Left lung (tissue), 4 donors: ENCODE measurements at regions not wholly inside any gene's neighbourhood (a gene's known extent, or its start where the extent isn't known, plus 50 kb on each side); places are given as distances from the start of the nearest gene placed in this dataset.
"Not testable (repeated sequence)": the region's sequence is repeated elsewhere in the genome, so short reads cannot be mapped to it uniquely, and the experiment has no call there.

Source experiments
- ATAC-seq: fragments of 200-7000 bp; cut with Tn5 transposase; one replicate; pipeline ENCODE4 v1.9.1; 2020; ENCODE audit warnings: moderate library complexity
- DNase-seq, 4 donors: peaks; one replicate each; pipeline ENCODE4 v3.0.0-alpha.2; 2013 to 2020
- H3K27ac ChIP-seq, 2 donors: fragments of 200-600 bp; sonication (generic) in 1 of 2; one replicate each; pipeline versions ENCODE4 v1.5.0 to v1.8.0; 2020 to 2021
- H3K27me3 ChIP-seq, 2 donors: fragments of 200-600 bp; sonication (generic) in 1 of 2; one replicate each; pipeline versions ENCODE4 v1.5.0 to v1.8.0; 2020 to 2021
- H3K36me3 ChIP-seq, 2 donors: fragments of 200-600 bp; sonication (generic) in 1 of 2; one replicate each; pipeline versions ENCODE4 v1.5.0 to v1.8.0; 2020 to 2021
- H3K4me1 ChIP-seq, 2 donors: fragments of 200-600 bp; one replicate each; pipeline ENCODE4 v1.8.0; 2021
- H3K4me3 ChIP-seq, 2 donors: fragments of 200-600 bp; sonication (generic) in 1 of 2; one replicate each; pipeline versions ENCODE4 v1.5.0 to v1.8.0; 2020 to 2021; ENCODE audit warnings: mild to moderate bottlenecking in 1 of 2
- H3K9me3 ChIP-seq, 2 donors: fragments of 200-600 bp; sonication (generic) in 1 of 2; one replicate each; pipeline versions ENCODE4 v1.5.0 to v1.8.0; 2020 to 2021
- CTCF ChIP-seq, 2 donors: fragments of 200-600 bp; sonication (generic) in 1 of 2; IDR thresholded peaks; one replicate each; pipeline versions ENCODE4 v1.5.0 to v1.8.0; 2021; ENCODE audit warnings: antibody characterized with exemption in 2 of 2
- intact Hi-C, 2 donors: fragments of 100-400 bp; cut with DNase I; formaldehyde crosslinking; loops; one replicate each; pipeline versions ENCODE4 v1.11.2 to v1.14.2; 2022
- donor health status: DM: no; HTN: yes; CAD: no.
- donor health status: DM: no; HTN: no; CAD: no.

- Histone ChIP-seq H3K4me3 (no peak overlapping the region), H3K9me3 (peaks cover 0 to 24% of the 10 kb centered on the region in 2 donors), H3K4me1 (no peaks in the 10 kb centered on the region), H3K27me3 (no peaks in the 10 kb centered on the region), H3K36me3 (no peaks in the 10 kb centered on the region), H3K27ac (no peak overlapping the region)
- intact Hi-C loops: no loop called here
- DNase-seq: no peak
- no peak for TF ChIP-seq CTCF (IDR thresholded peaks at IDR 0.05)
- no peak for ATAC-seq
Observed at GRCh38 chr5:114719268-114719667, 357.4 kb downstream of the KCNN2 start.

GRCh38 chr5:114716955-114717354 lies 355.1 kb downstream of the KCNN2 start:
- ATAC-seq (no peak), DNase-seq (no peak)
- Histone ChIP-seq H3K9me3 (peaks cover 0 to 24% of the 10 kb centered on the region in 2 donors), H3K27me3 (no peaks in the 10 kb centered on the region), H3K36me3 (no peaks in the 10 kb centered on the region), H3K4me3 (no peak overlapping the region), H3K27ac (no peak overlapping the region), H3K4me1 (no peaks in the 10 kb centered on the region)
- intact Hi-C loops: no loop called here
- TF ChIP-seq CTCF (IDR thresholded peaks at IDR 0.05): no peak

GRCh38 chr5:114704225-114704893 lies 342.5 kb downstream of the KCNN2 start:
- H3K9me3 ChIP-seq, ATAC-seq, H3K4me1 ChIP-seq, H3K36me3 ChIP-seq, H3K27ac ChIP-seq, H3K4me3 ChIP-seq, H3K27me3 ChIP-seq, intact Hi-C loops: not testable (repeated sequence)
- DNase-seq: peak in 1 of 4 donors; percentile 66

- Histone ChIP-seq H3K36me3 (no peaks in the 10 kb centered on the region), H3K27me3 (no peaks in the 10 kb centered on the region), H3K4me3 (no peak overlapping the region), H3K4me1 (no peaks in the 10 kb centered on the region), H3K27ac (no peak overlapping the region), H3K9me3 (peaks cover 0 to 2% of the 10 kb centered on the region in 2 donors)
- DNase-seq: no peak
- ATAC-seq: no peak
- intact Hi-C loops: no loop called here
- TF ChIP-seq CTCF (IDR thresholded peaks at IDR 0.05): no peak
Observed at GRCh38 chr5:114702731-114703130, 340.9 kb downstream of the KCNN2 start.

GRCh38 chr5:114702136-114702535 lies 340.3 kb downstream of the KCNN2 start:
- Histone ChIP-seq H3K27ac (no peak overlapping the region), H3K4me1 (no peaks in the 10 kb centered on the region), H3K27me3 (no peaks in the 10 kb centered on the region), H3K36me3 (no peaks in the 10 kb centered on the region), H3K9me3 (peaks cover 0 to 2% of the 10 kb centered on the region in 2 donors), H3K4me3 (no peak overlapping the region)
- no peak for DNase-seq
- ATAC-seq: no peak
- intact Hi-C loops: no loop called here
- TF ChIP-seq CTCF (IDR thresholded peaks at IDR 0.05): no peak

- no peak overlapping the region for H3K4me3 ChIP-seq
- no peaks in the 10 kb centered on the region for H3K27me3 ChIP-seq
- DNase-seq (no peak), ATAC-seq (no peak)
- H3K9me3 ChIP-seq: peaks cover 0 to 5% of the 10 kb centered on the region in 2 donors
- intact Hi-C loops: no loop called here
- no peaks in the 10 kb centered on the region for H3K36me3 ChIP-seq
- H3K4me1 ChIP-seq: no peaks in the 10 kb centered on the region
- H3K27ac ChIP-seq: no peak overlapping the region
- no peak for TF ChIP-seq CTCF (IDR thresholded peaks at IDR 0.05)
Observed at GRCh38 chr5:114700823-114701222, 339.0 kb downstream of the KCNN2 start.
